Large intestine (tissue), 3 donors: ENCODE measurements at regions not wholly inside any gene's neighbourhood (a gene's known extent, or its start where the extent isn't known, plus 50 kb on each side); places are given as distances from the start of the nearest gene placed in this dataset.
A peak's percentile ranks its signal among the peaks of the same experiment; 100 is the strongest.

Experiments used
- DNase-seq, 2 donors: peaks; one replicate each; pipeline versions ENCODE4 v3.0.0 to v3.0.0-alpha.2; 2013
- H3K27ac ChIP-seq: one replicate; pipeline ENCODE4 v1.5.1; 2013; ENCODE audit warnings: low read length
- H3K27me3 ChIP-seq: 2 replicates; pipeline ENCODE4 v1.6.1; 2013; ENCODE audit warnings: low read length; ENCODE audit not compliant: control insufficient read depth, insufficient read depth
- H3K36me3 ChIP-seq: 2 replicates; pipeline ENCODE4 v1.6.1; 2013; ENCODE audit warnings: low read length; ENCODE audit not compliant: control insufficient read depth, insufficient read depth
- H3K4me1 ChIP-seq: one replicate; pipeline ENCODE4 v1.6.1; 2013; ENCODE audit warnings: low read length; ENCODE audit not compliant: control insufficient read depth, insufficient read depth
- H3K4me3 ChIP-seq: one replicate; pipeline ENCODE4 v1.5.1; 2013; ENCODE audit warnings: low read length
- H3K9me3 ChIP-seq: one replicate; pipeline ENCODE4 v1.6.1; 2013; ENCODE audit warnings: mild to moderate bottlenecking, low read depth, low read length, moderate library complexity; ENCODE audit not compliant: control insufficient read depth
- WGBS: methylation state at CpG from one replicate; pipeline ENCODE4 v1.1.5; 2013; ENCODE audit warnings: low lambda C conversion rate; ENCODE audit not compliant: insufficient coverage; 5-methylcytosine and 5-hydroxymethylcytosine counted together

DNA sequence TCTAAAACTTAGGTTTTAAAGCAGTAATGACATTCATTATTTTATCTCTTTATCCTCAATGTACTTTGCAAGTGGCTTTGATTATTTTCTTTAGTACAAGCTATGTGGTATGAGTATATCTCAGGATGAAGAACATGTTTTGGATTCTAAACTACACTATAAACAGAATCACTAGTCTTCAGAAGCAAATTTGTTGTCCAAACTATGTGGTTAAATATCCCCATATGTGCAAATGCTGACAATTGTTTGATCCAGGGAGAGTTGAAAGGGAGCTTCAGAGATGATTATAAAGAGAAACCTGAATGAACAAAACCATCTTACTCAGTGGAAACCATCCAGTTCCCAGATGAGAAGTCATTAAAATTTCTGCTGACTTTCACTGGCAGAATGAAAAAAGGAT is 179.3 kb downstream of the MDFIC start:
- no peak for DNase-seq
- Histone ChIP-seq H3K27ac (no peak overlapping the region), H3K9me3 (no peaks in the 10 kb centered on the region), H3K4me1 (no peaks in the 10 kb centered on the region), H3K27me3 (no peaks in the 10 kb centered on the region), H3K4me3 (no peak overlapping the region), H3K36me3 (no peaks in the 10 kb centered on the region)

DNA sequence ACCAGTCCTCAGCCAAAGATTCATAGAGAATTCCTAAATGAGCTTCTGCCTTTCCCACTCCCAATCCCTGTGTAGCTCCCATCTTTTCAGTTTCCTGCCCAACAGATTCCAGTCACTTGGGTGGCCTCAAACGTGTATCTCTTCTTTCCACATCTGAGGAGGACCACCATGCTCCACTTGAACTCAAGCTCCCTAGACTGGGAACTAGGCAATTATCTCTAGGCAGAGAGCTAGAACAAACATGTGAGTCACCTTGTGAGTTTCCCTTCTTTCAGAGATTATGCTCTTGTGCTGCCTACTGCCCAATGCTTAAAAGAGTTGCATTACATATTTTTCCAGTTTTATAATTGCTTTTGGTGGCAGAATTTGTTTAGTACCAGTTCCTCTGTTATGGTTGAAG is 178.0 kb downstream of the MDFIC start:
- no peak for DNase-seq

DNA sequence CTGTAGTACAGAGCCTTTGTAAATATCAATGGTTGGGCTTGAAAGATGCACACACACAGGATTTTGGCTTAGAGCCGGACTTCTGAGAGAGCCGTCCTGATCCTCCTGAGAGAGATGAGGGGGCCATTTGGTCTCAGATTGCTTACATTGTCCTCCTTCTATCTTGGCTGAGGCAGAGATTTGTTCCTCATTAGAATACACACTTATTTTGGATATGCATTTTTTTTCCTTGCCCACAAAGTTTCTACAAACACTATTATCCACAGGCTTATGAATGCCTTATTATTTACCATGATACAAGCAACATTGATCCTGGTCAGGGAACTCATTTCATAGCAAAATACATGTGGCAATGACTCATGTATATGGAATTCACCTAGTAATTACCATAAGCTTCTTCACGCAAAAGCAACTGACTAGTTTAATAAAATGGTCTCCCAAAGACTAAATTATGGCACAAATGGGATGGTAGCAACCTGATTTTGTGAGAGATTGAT is 175.3 kb downstream of the MDFIC start:
- Histone ChIP-seq H3K36me3 (no peaks in the 10 kb centered on the region), H3K27ac (no peak overlapping the region), H3K4me3 (no peak overlapping the region), H3K27me3 (no peaks in the 10 kb centered on the region), H3K9me3 (no peaks in the 10 kb centered on the region), H3K4me1 (no peaks in the 10 kb centered on the region)
- WGBS: no CpG with 5 or more reads among the region's 3 CpGs
- peak in 1 of 2 donors; percentile 3 for DNase-seq

More for the DNA sequence above, 178.0 kb downstream of the MDFIC start:
- Histone ChIP-seq H3K27ac (no peak overlapping the region), H3K27me3 (no peaks in the 10 kb centered on the region), H3K4me3 (no peak overlapping the region), H3K36me3 (no peaks in the 10 kb centered on the region), H3K9me3 (no peaks in the 10 kb centered on the region), H3K4me1 (no peaks in the 10 kb centered on the region)
- WGBS: no CpG with 5 or more reads among the region's 1 CpG

DNA sequence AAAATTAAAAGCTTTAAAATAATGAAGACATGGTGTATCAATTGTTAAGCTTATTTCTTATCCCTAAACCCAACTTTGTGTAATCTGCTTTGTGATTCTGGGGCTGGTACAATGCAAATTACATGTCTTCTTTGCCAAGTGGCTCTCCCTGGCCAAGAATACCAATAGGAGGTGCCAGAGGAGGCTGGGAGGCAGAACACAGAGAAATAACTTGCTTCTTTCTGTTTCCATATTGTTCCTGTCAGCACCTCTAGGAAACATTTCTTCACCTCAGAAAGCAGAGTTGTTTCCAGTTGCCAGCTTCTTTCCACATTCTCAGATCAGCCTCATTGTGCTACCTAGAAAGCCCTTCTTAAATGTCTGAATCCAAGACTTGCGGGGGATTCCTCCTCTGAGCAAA is 174.4 kb downstream of the MDFIC start:
- no peak for DNase-seq
- Histone ChIP-seq H3K27ac (no peak overlapping the region), H3K4me1 (no peaks in the 10 kb centered on the region), H3K36me3 (no peaks in the 10 kb centered on the region), H3K27me3 (no peaks in the 10 kb centered on the region), H3K4me3 (no peak overlapping the region), H3K9me3 (no peaks in the 10 kb centered on the region)
- WGBS: no CpG with 5 or more reads among the region's 1 CpG

DNA sequence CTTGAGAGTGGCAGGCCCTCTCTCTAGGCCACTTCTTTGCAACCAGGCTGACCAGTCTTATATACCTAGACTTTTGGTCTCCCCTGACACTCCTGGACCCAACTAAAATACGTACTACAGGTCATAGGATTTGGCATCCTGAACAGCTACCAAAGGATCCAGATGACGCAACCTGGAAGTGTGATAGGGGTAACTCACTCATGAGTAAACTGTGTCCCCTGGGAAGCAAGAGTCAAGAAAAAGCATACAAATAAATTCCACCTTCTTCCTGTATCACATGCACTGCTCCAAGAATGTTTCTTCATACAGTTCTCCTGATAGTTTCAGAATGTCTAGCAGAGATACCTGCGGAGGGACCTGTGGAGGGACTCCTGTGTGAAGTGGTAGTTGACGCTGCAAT is 172.3 kb downstream of the MDFIC start:
- Histone ChIP-seq H3K27me3 (no peaks in the 10 kb centered on the region), H3K4me3 (no peak overlapping the region), H3K9me3 (no peaks in the 10 kb centered on the region), H3K27ac (no peak overlapping the region), H3K4me1 (no peaks in the 10 kb centered on the region), H3K36me3 (no peaks in the 10 kb centered on the region)
- WGBS: no CpG with 5 or more reads among the region's 4 CpGs
- DNase-seq: no peak

DNA sequence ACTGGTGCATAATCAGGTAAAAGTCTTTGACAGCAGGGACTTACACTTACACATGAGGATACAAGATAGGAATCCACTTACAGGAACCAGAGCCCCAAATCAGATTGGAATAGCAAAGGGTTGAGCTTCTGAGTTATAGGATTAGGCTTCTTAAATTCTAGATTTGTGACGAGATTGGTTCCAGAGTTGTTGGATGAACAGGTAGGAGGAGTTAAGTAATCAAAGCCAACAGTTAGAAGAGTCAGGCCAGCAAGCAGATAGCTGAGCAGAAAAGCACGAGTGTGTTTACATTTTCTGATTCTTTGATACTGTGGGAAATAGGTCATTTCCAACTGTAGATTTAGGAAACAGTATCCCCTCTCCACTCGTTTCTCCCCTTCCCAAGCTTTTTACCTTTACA is 167.0 kb downstream of the MDFIC start:
- Histone ChIP-seq H3K27ac (no peak overlapping the region), H3K4me3 (no peak overlapping the region), H3K36me3 (no peaks in the 10 kb centered on the region), H3K27me3 (no peaks in the 10 kb centered on the region), H3K9me3 (no peaks in the 10 kb centered on the region), H3K4me1 (no peaks in the 10 kb centered on the region)
- no peak for DNase-seq
- no CpG with 5 or more reads among the region's 3 CpGs for WGBS

DNA sequence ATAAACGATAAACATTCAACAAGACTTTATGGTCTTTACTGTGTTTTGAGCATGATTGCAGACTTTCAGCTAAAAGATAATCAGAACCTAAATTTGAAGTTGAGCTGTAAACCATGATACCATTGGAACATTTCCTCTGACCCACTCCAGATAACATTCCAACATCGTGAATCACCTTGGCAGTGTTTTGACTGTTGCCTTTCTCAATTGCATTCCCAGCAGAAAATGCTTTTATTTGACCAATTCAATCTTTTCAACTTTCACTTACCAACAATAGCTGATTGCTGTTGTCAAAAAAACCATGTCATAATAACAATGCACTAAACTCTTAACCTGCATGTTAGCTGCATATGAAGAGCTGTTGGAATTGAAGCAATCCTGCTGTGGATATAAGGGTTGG is 165.5 kb downstream of the MDFIC start:
- no peaks in the 10 kb centered on the region for H3K27me3 ChIP-seq
- no peaks in the 10 kb centered on the region for H3K4me1 ChIP-seq
- H3K4me3 ChIP-seq: no peak overlapping the region
- H3K27ac ChIP-seq: no peak overlapping the region
- no peaks in the 10 kb centered on the region for H3K9me3 ChIP-seq
- WGBS: 0% methylated on average over 1 of the region's 2 CpGs
- peak in 1 of 2 donors; percentile 6 for DNase-seq
- no peaks in the 10 kb centered on the region for H3K36me3 ChIP-seq

DNA sequence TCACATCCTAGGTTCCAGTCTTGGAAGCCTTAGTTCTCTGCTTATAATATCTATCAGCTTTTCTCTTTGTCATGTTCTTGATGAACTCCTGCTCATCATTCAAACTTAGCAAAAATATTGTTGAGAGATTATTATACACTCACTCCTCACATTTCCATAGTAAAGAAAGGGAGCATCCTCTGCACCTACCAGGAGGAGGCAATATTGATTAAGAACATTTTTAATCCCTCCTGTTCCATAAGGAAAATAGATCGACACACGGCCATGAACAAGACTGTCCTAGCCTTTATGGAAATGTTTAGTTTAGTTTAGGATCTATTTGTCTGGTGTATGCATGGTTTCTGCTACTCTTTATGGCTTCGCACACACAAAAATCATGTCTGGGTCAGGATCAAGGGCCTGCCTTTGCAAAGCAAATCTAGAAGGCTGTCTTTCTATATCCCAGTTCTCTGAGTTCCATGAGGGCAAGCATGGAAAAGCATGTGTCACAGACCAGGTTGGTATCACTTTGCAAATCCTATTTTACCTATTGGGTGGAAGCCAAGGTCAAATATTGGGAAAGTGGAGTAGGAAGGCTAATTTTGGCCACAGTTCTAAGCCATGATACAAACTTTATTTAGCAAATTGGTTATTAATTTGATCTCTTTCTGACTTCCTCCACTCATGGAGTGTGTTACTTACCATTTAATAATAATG is 164.4 kb downstream of the MDFIC start:
- no peak overlapping the region for H3K27ac ChIP-seq
- H3K4me1 ChIP-seq: no peaks in the 10 kb centered on the region
- no peaks in the 10 kb centered on the region for H3K9me3 ChIP-seq
- no peaks in the 10 kb centered on the region for H3K27me3 ChIP-seq
- no peak for DNase-seq
- 100% methylated on average over 1 of the region's 3 CpGs for WGBS
- no peak overlapping the region for H3K4me3 ChIP-seq
- no peaks in the 10 kb centered on the region for H3K36me3 ChIP-seq

DNA sequence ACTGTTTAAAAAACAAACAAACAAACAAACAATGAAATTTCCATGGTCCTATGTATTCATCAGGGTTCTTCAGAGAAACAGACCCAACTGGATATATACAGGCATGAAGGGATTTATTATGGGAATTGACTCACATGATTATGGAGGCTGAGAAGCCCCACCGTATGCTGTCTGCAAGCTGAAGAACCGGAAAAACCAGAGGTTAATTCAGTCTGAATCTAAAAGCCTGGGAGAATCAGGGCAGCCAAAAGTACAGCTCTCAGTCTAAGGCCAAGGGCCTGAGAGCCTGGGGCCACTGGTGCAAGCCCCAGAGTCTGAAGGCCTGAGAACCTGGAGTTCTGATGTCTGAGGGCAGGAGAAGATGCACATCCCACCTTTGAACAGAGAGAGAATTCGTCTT is 163.5 kb downstream of the MDFIC start:
- Histone ChIP-seq H3K4me3 (no peak overlapping the region), H3K27me3 (no peaks in the 10 kb centered on the region), H3K9me3 (no peaks in the 10 kb centered on the region), H3K36me3 (no peaks in the 10 kb centered on the region), H3K4me1 (no peaks in the 10 kb centered on the region), H3K27ac (no peak overlapping the region)
- DNase-seq: no peak
- WGBS: no CpG with 5 or more reads among the region's 3 CpGs

DNA sequence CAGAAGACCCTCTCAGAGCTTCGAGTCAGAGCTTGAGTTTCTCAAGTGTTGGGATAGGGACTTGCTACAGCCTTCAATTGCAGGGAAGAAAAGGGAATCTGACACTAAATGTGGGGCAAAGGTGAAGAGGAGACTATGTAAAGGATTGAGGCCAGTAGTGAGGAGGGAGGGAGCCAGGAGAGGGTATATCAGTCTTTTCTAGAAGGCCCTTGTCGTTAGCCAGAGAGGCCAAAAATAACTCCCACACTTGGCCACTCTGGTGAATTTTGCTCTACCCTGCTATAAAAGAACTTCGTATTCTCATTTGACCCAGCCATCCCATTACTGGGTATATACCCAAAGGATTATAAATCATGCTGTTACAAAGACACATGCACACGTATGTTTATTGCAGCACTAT is 162.0 kb downstream of the MDFIC start:
- no peak for DNase-seq
- Histone ChIP-seq H3K4me3 (no peak overlapping the region), H3K27me3 (no peaks in the 10 kb centered on the region), H3K9me3 (no peaks in the 10 kb centered on the region), H3K36me3 (no peaks in the 10 kb centered on the region), H3K27ac (no peak overlapping the region), H3K4me1 (no peaks in the 10 kb centered on the region)
- WGBS: 100% methylated on average over 1 of the region's 4 CpGs

DNA sequence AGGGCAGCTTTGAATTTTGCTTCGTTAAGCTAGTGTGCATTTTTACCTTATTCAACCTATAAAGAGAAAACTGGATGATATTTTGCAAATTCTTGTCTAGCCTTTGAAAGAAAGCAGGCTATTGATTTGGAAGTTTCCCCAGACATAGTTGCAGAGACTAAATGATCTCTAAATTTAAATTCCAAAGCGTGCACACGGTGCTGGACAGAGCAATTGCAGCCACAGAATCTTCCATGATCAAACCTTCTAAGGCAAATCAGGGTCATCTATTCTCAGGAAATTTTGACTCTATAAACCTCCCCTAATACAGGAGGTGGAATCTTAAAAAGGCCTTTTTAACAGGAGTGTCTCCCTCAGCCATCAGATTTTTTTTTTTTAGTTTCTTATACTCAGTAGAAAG is 159.9 kb downstream of the MDFIC start:
- DNase-seq: no peak
- no CpG with 5 or more reads among the region's 3 CpGs for WGBS
- Histone ChIP-seq H3K4me1 (no peaks in the 10 kb centered on the region), H3K4me3 (no peak overlapping the region), H3K27ac (no peak overlapping the region), H3K9me3 (no peaks in the 10 kb centered on the region), H3K36me3 (no peaks in the 10 kb centered on the region), H3K27me3 (no peaks in the 10 kb centered on the region)
